MCF 10A (cell line): ENCODE measurements at regions not wholly inside any gene's neighbourhood (a gene's known extent, or its start where the extent isn't known, plus 50 kb on each side); places are given as distances from the start of the nearest gene placed in this dataset.
A peak's percentile ranks its signal among the peaks of the same experiment; 100 is the strongest.

Experiments used
- BruUV-seq: library from RNA; stranded (reverse); fragments of 400-500 nt; replicated peaks from 2 replicates; lab custom pipeline; 2021; lab: Mats Ljungman, UMichigan
- CTCF ChIA-PET: fragments of 300-600 bp; sonication (Branson Sonifier 250); formaldehyde crosslinking; extraction: SDS; loops from one replicate; lab custom pipeline; 2021; ENCODE audit warnings: antibody characterized with exemption, inconsistent platforms; lab: Yijun Ruan, JAX
- POLR2A ChIA-PET: fragments of 300-600, 350-650 bp; sonication (Branson Sonifier 250); formaldehyde crosslinking; extraction: SDS; loops from one replicate; lab custom pipeline; 2020; ENCODE audit warnings: antibody characterized with exemption, inconsistent platforms; lab: Yijun Ruan, JAX
- DNase-seq: peaks from one replicate; pipeline ENCODE4 v3.0.0-alpha.2; 2018; ENCODE audit not compliant: unreplicated experiment
- H3K27ac Mint-ChIP-seq: one replicate; pipeline ENCODE4 v1.8.0; 2022; ENCODE audit warnings: mild to moderate bottlenecking, low read depth, mixed read lengths; ENCODE audit not compliant: unreplicated experiment
- H3K27me3 Mint-ChIP-seq: one replicate; pipeline ENCODE4 v1.8.0; 2022; ENCODE audit warnings: mixed read lengths; ENCODE audit not compliant: insufficient read depth, unreplicated experiment
- H3K36me3 Mint-ChIP-seq: one replicate; pipeline ENCODE4 v1.8.0; 2022; ENCODE audit warnings: mild to moderate bottlenecking, moderate library complexity, mixed read lengths; ENCODE audit not compliant: insufficient read depth, unreplicated experiment
- H3K4me1 Mint-ChIP-seq: one replicate; pipeline ENCODE4 v1.8.0; 2022; ENCODE audit warnings: mixed read lengths; ENCODE audit not compliant: insufficient read depth, unreplicated experiment
- H3K4me3 Mint-ChIP-seq: one replicate; pipeline ENCODE4 v1.8.0; 2022; ENCODE audit warnings: mild to moderate bottlenecking, moderate library complexity, mixed read lengths; ENCODE audit not compliant: unreplicated experiment
- H3K9me3 Mint-ChIP-seq: one replicate; pipeline ENCODE4 v1.8.0; 2022; ENCODE audit warnings: mixed read lengths; ENCODE audit not compliant: unreplicated experiment
- intact Hi-C: fragments of 100-400 bp; cut with micrococcal nuclease; formaldehyde crosslinking; loops from 2 replicates; pipeline ENCODE4 v1.14.1; 2022
- TF ChIP-seq, protein P1 (sequence below): fragments of 200-600 bp; IDR thresholded peaks from one replicate; pipeline ENCODE4 v1.8.0; 2022; ENCODE audit warnings: antibody characterized with exemption, mild to moderate bottlenecking; ENCODE audit not compliant: unreplicated experiment

DNA sequence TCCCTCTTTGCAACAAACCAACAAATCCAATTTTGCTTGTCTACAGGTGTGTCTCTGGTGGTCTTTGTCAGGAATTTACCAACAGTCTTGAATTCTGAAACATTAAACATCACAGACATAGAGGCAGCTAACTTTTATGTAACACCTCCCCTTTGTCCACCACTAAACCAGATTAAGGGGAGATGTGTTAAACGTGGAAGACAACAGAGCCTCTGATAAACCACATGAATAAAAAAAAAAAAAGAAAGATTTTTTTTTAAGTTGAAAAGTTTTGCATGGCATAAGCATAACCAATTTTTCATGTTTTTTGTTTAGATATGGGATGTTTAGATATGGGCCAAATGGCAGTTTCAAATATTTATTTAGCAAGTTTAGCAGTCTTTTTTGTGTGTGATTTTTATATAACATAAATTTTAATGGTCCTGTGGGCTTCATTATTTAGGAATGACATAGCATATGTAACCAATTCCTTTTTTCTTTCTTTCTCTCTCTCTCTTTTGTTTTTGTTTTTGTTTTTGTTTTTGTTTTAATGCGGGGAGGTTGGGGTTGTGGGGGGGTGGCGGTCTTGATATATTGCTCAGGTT is 60.7 kb upstream of the BTN3A2 start:
- Mint-ChIP-seq H3K9me3 (no peaks in the 10 kb centered on the region), H3K36me3 (peaks cover 9% of the 10 kb centered on the region), H3K27me3 (no peaks in the 10 kb centered on the region), H3K27ac (peak overlapping the region; percentile 93), H3K4me3 (peak overlapping the region; percentile 76), H3K4me1 (peaks cover 8% of the 10 kb centered on the region)
- BruUV-seq = no TSS peak
- CTCF ChIA-PET = no interaction called here
- TF ChIP-seq, protein P1, sequence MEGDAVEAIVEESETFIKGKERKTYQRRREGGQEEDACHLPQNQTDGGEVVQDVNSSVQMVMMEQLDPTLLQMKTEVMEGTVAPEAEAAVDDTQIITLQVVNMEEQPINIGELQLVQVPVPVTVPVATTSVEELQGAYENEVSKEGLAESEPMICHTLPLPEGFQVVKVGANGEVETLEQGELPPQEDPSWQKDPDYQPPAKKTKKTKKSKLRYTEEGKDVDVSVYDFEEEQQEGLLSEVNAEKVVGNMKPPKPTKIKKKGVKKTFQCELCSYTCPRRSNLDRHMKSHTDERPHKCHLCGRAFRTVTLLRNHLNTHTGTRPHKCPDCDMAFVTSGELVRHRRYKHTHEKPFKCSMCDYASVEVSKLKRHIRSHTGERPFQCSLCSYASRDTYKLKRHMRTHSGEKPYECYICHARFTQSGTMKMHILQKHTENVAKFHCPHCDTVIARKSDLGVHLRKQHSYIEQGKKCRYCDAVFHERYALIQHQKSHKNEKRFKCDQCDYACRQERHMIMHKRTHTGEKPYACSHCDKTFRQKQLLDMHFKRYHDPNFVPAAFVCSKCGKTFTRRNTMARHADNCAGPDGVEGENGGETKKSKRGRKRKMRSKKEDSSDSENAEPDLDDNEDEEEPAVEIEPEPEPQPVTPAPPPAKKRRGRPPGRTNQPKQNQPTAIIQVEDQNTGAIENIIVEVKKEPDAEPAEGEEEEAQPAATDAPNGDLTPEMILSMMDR = no peak
- intact Hi-C loops = no loop called here
- no peak for DNase-seq
- POLR2A ChIA-PET = interaction anchor here (0.6 to 2.3 kb wide), 7 partner anchors 9 to 1619 kb away, joined by 3 to 10 read pairs (median 5); a partner anchor contains a TSS

DNA sequence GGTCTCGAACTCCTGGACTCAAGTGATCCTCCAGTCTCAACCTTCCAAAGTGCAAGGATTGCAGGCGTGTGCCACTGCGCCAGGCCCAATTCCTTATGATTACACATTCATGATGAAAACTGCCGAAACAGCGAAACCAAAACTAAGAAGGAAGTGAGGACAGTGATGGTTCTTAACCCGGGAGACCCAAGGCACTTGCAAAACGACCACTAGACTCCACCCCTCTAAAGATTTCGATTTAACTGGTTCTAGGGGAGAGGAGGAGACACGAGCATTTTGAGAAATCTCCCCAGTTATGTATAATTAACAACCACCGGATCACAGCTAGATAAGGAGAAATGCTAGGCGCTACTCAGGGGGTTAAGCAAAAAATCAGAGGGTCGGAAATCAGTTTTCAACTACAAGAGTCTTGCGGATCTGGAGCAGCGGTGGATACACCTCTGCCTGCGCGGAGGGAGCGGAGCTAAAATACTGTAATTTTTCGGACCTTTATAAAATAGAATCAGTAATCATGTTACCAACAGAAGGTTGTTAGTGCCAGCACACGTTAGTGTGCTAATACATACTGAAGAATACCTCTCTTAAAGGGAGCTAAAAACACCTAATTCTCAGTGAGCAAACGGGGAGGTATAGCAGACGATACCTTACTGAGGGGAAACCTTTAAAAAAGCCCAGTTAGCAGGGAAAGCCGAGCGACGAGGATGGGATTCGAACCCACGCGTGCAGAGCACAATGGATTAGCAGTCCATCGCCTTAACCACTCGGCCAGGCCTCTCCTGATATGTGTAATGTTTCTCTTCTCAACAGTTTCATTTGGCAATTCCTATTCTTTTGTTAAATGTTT is 60.0 kb upstream of the BTN3A2 start:
- peak; percentile 66 for DNase-seq
- no peaks in the 10 kb centered on the region for H3K9me3 Mint-ChIP-seq
- BruUV-seq = no TSS peak
- intact Hi-C loops = no loop called here
- CTCF ChIA-PET = no interaction called here
- TF ChIP-seq, protein P1 = no peak
- POLR2A ChIA-PET = interaction anchor here (0.6 to 2.3 kb wide), 8 partner anchors 9 to 248 kb away, joined by 3 to 9 read pairs (median 4); a partner anchor contains a TSS
- H3K4me1 Mint-ChIP-seq = peaks cover 15% of the 10 kb centered on the region
- no peaks in the 10 kb centered on the region for H3K27me3 Mint-ChIP-seq
- peak overlapping the region; percentile 76 for H3K4me3 Mint-ChIP-seq
- H3K27ac Mint-ChIP-seq = peak overlapping the region; percentile 93
- peaks cover 9% of the 10 kb centered on the region for H3K36me3 Mint-ChIP-seq

DNA sequence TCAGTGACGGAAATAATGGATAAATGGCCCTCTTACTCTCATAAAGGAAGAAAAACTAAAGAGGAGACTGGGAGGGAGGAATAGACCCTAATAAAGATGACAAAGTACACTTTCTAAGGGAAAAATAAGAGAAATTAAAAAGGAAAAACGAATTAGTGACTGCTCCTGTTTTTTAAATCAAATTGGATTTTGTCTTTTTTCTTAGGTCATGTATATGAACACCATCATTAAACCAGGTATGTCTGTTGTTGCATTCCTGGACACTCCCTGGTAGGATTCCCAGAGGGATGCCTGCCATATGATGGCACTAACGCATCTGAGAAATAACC is 59.4 kb upstream of the BTN3A2 start:
- ChIA-PET CTCF (no interaction called here), POLR2A (interaction anchor here (0.7 to 2.3 kb wide), 6 partner anchors 25 to 248 kb away, joined by 3 to 9 read pairs (median 4); a partner anchor contains a TSS)
- H3K27ac Mint-ChIP-seq = peak overlapping the region; percentile 93

DNA sequence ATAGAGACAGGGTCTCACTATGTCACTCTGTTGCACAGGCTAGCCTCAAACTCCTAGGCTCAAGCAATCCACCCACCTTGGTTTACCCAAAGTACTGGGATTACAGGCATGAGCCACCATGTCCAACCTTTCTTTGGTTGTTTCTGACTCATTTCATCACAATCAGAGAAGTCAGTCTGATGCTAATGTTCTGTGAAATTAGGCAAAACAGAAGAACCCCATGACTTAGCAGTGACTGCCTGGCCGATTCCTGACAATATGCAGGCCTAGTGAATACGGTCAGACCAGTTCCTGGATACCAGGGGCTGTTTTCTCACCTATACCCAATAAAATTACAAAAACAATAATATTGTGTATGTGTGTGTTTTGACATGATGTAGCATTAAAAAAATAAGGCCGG is 58.8 kb upstream of the BTN3A2 start:
- Mint-ChIP-seq H3K9me3 (no peaks in the 10 kb centered on the region), H3K27me3 (no peaks in the 10 kb centered on the region), H3K4me1 (peaks cover 27% of the 10 kb centered on the region), H3K4me3 (no peak overlapping the region), H3K36me3 (peaks cover 11% of the 10 kb centered on the region), H3K27ac (no peak overlapping the region)
- TF ChIP-seq, protein P1 = no peak
- no peak for DNase-seq
- no TSS peak for BruUV-seq
- intact Hi-C loops = no loop called here
- ChIA-PET POLR2A (interaction anchor here (1.0 to 1.4 kb wide), 2 partner anchors 55 to 148 kb away, joined by 4 to 5 read pairs; a partner anchor contains a TSS), CTCF (no interaction called here)

More for the DNA sequence above, 59.4 kb upstream of the BTN3A2 start:
- no TSS peak for BruUV-seq
- TF ChIP-seq, protein P1 = no peak
- Mint-ChIP-seq H3K4me1 (peaks cover 21% of the 10 kb centered on the region), H3K9me3 (no peaks in the 10 kb centered on the region), H3K27me3 (no peaks in the 10 kb centered on the region), H3K4me3 (peak overlapping the region; percentile 76), H3K36me3 (peaks cover 9% of the 10 kb centered on the region)
- intact Hi-C loops = no loop called here
- no peak for DNase-seq
